ENCODE measurements at regions not wholly inside any gene's neighbourhood (a gene's known extent, or its start where the extent isn't known, plus 50 kb on each side); places are given as distances from the start of the nearest gene placed in this dataset.

- no peak overlapping the region for H3K4me2 ChIP-seq
- no peaks in the 10 kb centered on the region for H3K36me3 ChIP-seq (replicated peaks; ENCODE audit: insufficient read depth, low read depth)
- H4K20me1 ChIP-seq (ENCODE audit: insufficient read depth, poor library complexity, severe bottlenecking) = no peaks in the 10 kb centered on the region
- no peak overlapping the region for H2AFZ ChIP-seq
- no peak overlapping the region for H3K4me3 ChIP-seq
- H3K9me3 ChIP-seq (ENCODE audit: low read depth) = no peaks in the 10 kb centered on the region
- WGBS (ENCODE audit: low lambda C conversion rate, missing lambda C conversion rate) = 91% methylated on average over 1 of the region's 1 CpG
- no peaks in the 10 kb centered on the region for H3K79me2 ChIP-seq
- no peaks in the 10 kb centered on the region for H3K9me2 ChIP-seq (replicated peaks; ENCODE audit: insufficient read depth)
- peak overlapping the region; percentile 95 for H3K27ac ChIP-seq
- no peaks in the 10 kb centered on the region for H3K27me3 ChIP-seq
- DNase-seq (ENCODE audit: low spot score) = no peak
- H3K4me1 ChIP-seq (ENCODE audit: insufficient read depth) = peaks cover 38% of the 10 kb centered on the region
- TF ChIP-seq EZH2phosphoT487 (IDR thresholded peaks at IDR 0.05; ENCODE audit: low read depth, severe bottlenecking, unreplicated experiment) (no peak), EZH2 (IDR thresholded peaks at IDR 0.05; ENCODE audit: borderline replicate concordance) (no peak), CTCF (IDR thresholded peaks at IDR 0.05; ENCODE audit: poor library complexity) (no peak)
These were observed 68.4 kb upstream of the ARHGAP5 start for GRCh38 chr14:32008602-32009193.

GRCh38 chr14:32009221-32009975, 67.7 kb upstream of the ARHGAP5 start:
- WGBS (ENCODE audit: low lambda C conversion rate, missing lambda C conversion rate) = 80% methylated on average over 5 of the region's 5 CpGs
- TF ChIP-seq CTCF (IDR thresholded peaks at IDR 0.05; ENCODE audit: poor library complexity) (no peak), EZH2 (IDR thresholded peaks at IDR 0.05; ENCODE audit: borderline replicate concordance) (no peak), EZH2phosphoT487 (IDR thresholded peaks at IDR 0.05; ENCODE audit: low read depth, severe bottlenecking, unreplicated experiment) (no peak)
- H3K27ac ChIP-seq = no peak overlapping the region
- no peaks in the 10 kb centered on the region for H3K9me2 ChIP-seq (replicated peaks; ENCODE audit: insufficient read depth)
- H3K27me3 ChIP-seq = no peaks in the 10 kb centered on the region
- no peak overlapping the region for H3K4me3 ChIP-seq
- H3K4me2 ChIP-seq = no peak overlapping the region
- no peak for DNase-seq (ENCODE audit: low spot score)
- no peaks in the 10 kb centered on the region for H3K9me3 ChIP-seq (ENCODE audit: low read depth)
- H3K79me2 ChIP-seq = no peaks in the 10 kb centered on the region
- no peak overlapping the region for H2AFZ ChIP-seq
- no peaks in the 10 kb centered on the region for H4K20me1 ChIP-seq (ENCODE audit: insufficient read depth, poor library complexity, severe bottlenecking)
- no peaks in the 10 kb centered on the region for H3K36me3 ChIP-seq (replicated peaks; ENCODE audit: insufficient read depth, low read depth)
- H3K4me1 ChIP-seq (ENCODE audit: insufficient read depth) = peaks cover 38% of the 10 kb centered on the region

- no peak for TF ChIP-seq EZH2 (IDR thresholded peaks at IDR 0.05; ENCODE audit: borderline replicate concordance)
- no peak for TF ChIP-seq EZH2phosphoT487 (IDR thresholded peaks at IDR 0.05; ENCODE audit: low read depth, severe bottlenecking, unreplicated experiment)
- no peak for TF ChIP-seq CTCF (IDR thresholded peaks at IDR 0.05; ENCODE audit: poor library complexity)
These were observed 67.0 kb upstream of the ARHGAP5 start for GRCh38 chr14:32009976-32010581.

More at GRCh38 chr14:32009976-32010581, 67.0 kb upstream of the ARHGAP5 start:
- no peaks in the 10 kb centered on the region for H3K27me3 ChIP-seq
- H3K4me2 ChIP-seq = no peak overlapping the region
- no peaks in the 10 kb centered on the region for H3K9me3 ChIP-seq (ENCODE audit: low read depth)
- no peaks in the 10 kb centered on the region for H3K9me2 ChIP-seq (replicated peaks; ENCODE audit: insufficient read depth)
- no peak for DNase-seq (ENCODE audit: low spot score)
- no peaks in the 10 kb centered on the region for H3K79me2 ChIP-seq
- H3K27ac ChIP-seq = peak overlapping the region; percentile 89
- H2AFZ ChIP-seq = no peak overlapping the region
- WGBS (ENCODE audit: low lambda C conversion rate, missing lambda C conversion rate) = 72% methylated on average over 6 of the region's 6 CpGs
- no peaks in the 10 kb centered on the region for H3K36me3 ChIP-seq (replicated peaks; ENCODE audit: insufficient read depth, low read depth)
- H3K4me3 ChIP-seq = no peak overlapping the region
- H3K4me1 ChIP-seq (ENCODE audit: insufficient read depth) = peaks cover 38% of the 10 kb centered on the region
- H4K20me1 ChIP-seq (ENCODE audit: insufficient read depth, poor library complexity, severe bottlenecking) = no peaks in the 10 kb centered on the region
